Lung (tissue), 11 donors: ENCODE measurements at regions not wholly inside any gene's neighbourhood (a gene's known extent, or its start where the extent isn't known, plus 50 kb on each side); places are given as distances from the start of the nearest gene placed in this dataset.

Experiments used
- ATAC-seq: fragments of 200-7000 bp; cut with Tn5 transposase; one replicate; pipeline ENCODE4 v1.9.1; 2020; ENCODE audit warnings: moderate number of reproducible peaks; ENCODE audit not compliant: insufficient read depth, low FRiP score
- DNase-seq, 3 donors: peaks; one replicate each; pipeline ENCODE4 v3.0.0-alpha.2; 2013 to 2017
- H3K27ac ChIP-seq, 2 donors: one replicate each; pipeline ENCODE4 v1.5.1; 2013; ENCODE audit warnings: mild to moderate bottlenecking in 2 of 2, moderate library complexity in 2 of 2, control low read depth in 1 of 2, inconsistent platforms in 1 of 2, low read depth in 1 of 2, low read length in 1 of 2
- H3K27me3 ChIP-seq, 3 donors: one replicate each; pipeline ENCODE4 v1.5.1; 2013; ENCODE audit warnings: low read length in 2 of 3; ENCODE audit not compliant: control insufficient read depth in 3 of 3, insufficient read depth in 3 of 3
- H3K36me3 ChIP-seq, 4 donors: one replicate each; pipeline ENCODE4 v1.5.1; 2013; ENCODE audit warnings: low read length in 4 of 4, mild to moderate bottlenecking in 1 of 4, moderate library complexity in 1 of 4; ENCODE audit not compliant: control insufficient read depth in 4 of 4, insufficient read depth in 4 of 4
- H3K4me1 ChIP-seq, 5 donors: one replicate each; pipeline ENCODE4 v1.5.1; 2013; ENCODE audit warnings: low read length in 5 of 5, mild to moderate bottlenecking in 2 of 5, moderate library complexity in 1 of 5; ENCODE audit not compliant: control insufficient read depth in 5 of 5, insufficient read depth in 5 of 5
- H3K4me3 ChIP-seq: one replicate; pipeline ENCODE4 v1.5.1; 2013; ENCODE audit warnings: mild to moderate bottlenecking, control low read depth, moderate library complexity
- H3K9ac ChIP-seq, 2 donors: one replicate each; pipeline ENCODE4 v1.5.1; 2013; ENCODE audit warnings: low read length in 2 of 2, control low read depth in 1 of 2; ENCODE audit not compliant: insufficient read depth in 1 of 2
- H3K9me3 ChIP-seq, 4 donors: one replicate each; pipeline ENCODE4 v1.5.1; 2013; ENCODE audit warnings: low read length in 3 of 4, mild to moderate bottlenecking in 1 of 4, moderate library complexity in 1 of 4; ENCODE audit not compliant: control insufficient read depth in 4 of 4, insufficient read depth in 3 of 4
- WGBS, 2 donors: extraction: QIAGEN DNeasy Blood & Tissue Kit; methylation state at CpG; one replicate each; pipeline ENCODE4 v1.1.7; 2013; 5-methylcytosine and 5-hydroxymethylcytosine counted together
- TF ChIP-seq, protein P1 (sequence below): IDR thresholded peaks from 2 replicates; pipeline ENCODE4 v1.5.1; 2012; ENCODE audit warnings: mild to moderate bottlenecking; ENCODE audit errors: control extremely low read depth, extremely low read depth
- donor health status: control.
- donor health status: control.
- donor health status: Bipolar disorder and iron deficiency.
- donor health status: healthy.
- donor health status: DM: yes; HTN: yes; CAD: no.

DNA sequence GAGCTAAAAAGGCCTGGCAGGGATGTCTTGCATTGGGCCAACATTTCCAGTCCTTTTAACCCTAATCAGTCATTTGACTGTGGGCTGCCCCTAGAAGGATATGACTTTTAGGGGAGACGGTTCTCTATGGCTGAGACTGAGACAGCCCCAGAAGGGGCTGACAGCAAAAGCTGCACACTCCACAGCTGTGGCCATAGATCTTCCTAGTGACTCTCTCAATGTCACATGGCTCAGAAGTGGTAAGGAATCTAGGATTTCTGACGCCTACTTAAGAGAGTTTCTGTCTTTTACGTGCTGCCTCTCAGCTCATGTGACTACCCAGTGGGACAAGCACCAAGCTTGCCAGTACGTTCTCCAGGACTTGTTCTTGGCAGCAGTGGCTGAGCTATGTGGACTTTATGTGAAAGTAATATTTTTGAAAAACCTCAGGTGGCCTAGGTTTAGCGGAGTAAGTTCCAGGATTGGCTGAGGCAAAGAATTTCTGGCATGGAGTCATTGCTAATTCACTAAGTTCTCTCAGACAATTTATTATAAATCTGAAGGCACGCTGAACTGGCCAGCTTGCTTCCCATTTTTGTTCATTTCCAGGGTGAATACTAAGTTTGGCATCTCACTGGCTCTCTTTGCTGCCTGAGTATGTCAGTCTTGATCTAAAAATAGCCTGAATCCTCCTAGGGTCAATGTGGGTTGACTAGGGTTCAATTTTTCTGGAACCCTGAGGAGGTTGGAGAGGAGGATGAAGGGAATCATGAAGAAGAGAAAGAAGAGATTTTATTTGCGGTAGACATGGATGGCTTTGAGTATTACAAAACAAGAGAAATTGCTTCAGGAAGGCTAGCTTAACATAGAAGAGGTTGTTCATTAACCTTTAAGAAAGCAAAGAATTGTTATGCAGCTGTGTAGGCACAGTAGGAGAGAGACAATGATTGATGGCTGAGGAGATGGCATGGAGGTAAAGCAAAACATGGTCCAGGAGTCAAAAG, 271.8 kb downstream of the AEBP2 start:
- Histone ChIP-seq H3K27me3 (no peaks in the 10 kb centered on the region), H3K4me3 (no peak overlapping the region), H3K36me3 (no peaks in the 10 kb centered on the region), H3K27ac (no peak overlapping the region), H3K4me1 (peaks cover 0 to 3% (median 0%) of the 10 kb centered on the region in 5 donors), H3K9me3 (peaks cover 0 to 2% (median under 1%) of the 10 kb centered on the region in 4 donors), H3K9ac (no peak overlapping the region)
- 59 to 72% methylated on average over 7 of the region's 7 CpGs for WGBS, 2 donors
- TF ChIP-seq, protein P1, sequence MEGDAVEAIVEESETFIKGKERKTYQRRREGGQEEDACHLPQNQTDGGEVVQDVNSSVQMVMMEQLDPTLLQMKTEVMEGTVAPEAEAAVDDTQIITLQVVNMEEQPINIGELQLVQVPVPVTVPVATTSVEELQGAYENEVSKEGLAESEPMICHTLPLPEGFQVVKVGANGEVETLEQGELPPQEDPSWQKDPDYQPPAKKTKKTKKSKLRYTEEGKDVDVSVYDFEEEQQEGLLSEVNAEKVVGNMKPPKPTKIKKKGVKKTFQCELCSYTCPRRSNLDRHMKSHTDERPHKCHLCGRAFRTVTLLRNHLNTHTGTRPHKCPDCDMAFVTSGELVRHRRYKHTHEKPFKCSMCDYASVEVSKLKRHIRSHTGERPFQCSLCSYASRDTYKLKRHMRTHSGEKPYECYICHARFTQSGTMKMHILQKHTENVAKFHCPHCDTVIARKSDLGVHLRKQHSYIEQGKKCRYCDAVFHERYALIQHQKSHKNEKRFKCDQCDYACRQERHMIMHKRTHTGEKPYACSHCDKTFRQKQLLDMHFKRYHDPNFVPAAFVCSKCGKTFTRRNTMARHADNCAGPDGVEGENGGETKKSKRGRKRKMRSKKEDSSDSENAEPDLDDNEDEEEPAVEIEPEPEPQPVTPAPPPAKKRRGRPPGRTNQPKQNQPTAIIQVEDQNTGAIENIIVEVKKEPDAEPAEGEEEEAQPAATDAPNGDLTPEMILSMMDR = no peak
- ATAC-seq (no peak), DNase-seq (no peak)

- DNase-seq = no peak
- H3K36me3 ChIP-seq = no peaks in the 10 kb centered on the region
- H3K4me1 ChIP-seq = peaks cover 0 to 3% (median 0%) of the 10 kb centered on the region in 5 donors
- H3K4me3 ChIP-seq = no peak overlapping the region
- H3K9me3 ChIP-seq = peaks cover 0 to 2% (median under 1%) of the 10 kb centered on the region in 4 donors
- H3K27ac ChIP-seq = no peak overlapping the region
- 66 to 67% methylated on average over 4 of the region's 4 CpGs for WGBS, 2 donors
- TF ChIP-seq, protein P1 = no peak
- ATAC-seq = no peak
- no peak overlapping the region for H3K9ac ChIP-seq
- no peaks in the 10 kb centered on the region for H3K27me3 ChIP-seq
Observed at GRCh38 chr12:19712041-19712440, 272.7 kb downstream of the AEBP2 start.

- TF ChIP-seq, protein P1 = no peak
- Histone ChIP-seq H3K9me3 (no peaks in the 10 kb centered on the region), H3K27ac (no peak overlapping the region), H3K36me3 (no peaks in the 10 kb centered on the region), H3K4me3 (no peak overlapping the region), H3K27me3 (no peaks in the 10 kb centered on the region), H3K4me1 (peaks cover 0 to 4% (median 0%) of the 10 kb centered on the region in 5 donors), H3K9ac (no peak overlapping the region)
- ATAC-seq = no peak
- DNase-seq = no peak
- WGBS, 2 donors = 81 to 82% methylated on average over 2 of the region's 2 CpGs
Observed at GRCh38 chr12:19718401-19718800, 279.1 kb downstream of the AEBP2 start.
